Hepatic stellate cell (primary cell): ENCODE measurements at regions not wholly inside any gene's neighbourhood (a gene's known extent, or its start where the extent isn't known, plus 50 kb on each side); places are given as distances from the start of the nearest gene placed in this dataset.

Experiments used
- DNase-seq: peaks from one replicate; pipeline ENCODE4 v3.0.0; 2011; ENCODE audit warnings: low spot score

- DNase-seq: no peak
Measured at GRCh38 chr5:174376726-174377373, 331.3 kb downstream of the NSG2 start.

- no peak for DNase-seq
Measured at GRCh38 chr5:174378121-174378874, 332.8 kb downstream of the NSG2 start.

GRCh38 chr5:174380311-174380710 is 334.8 kb downstream of the NSG2 start:
- DNase-seq: no peak

DNA sequence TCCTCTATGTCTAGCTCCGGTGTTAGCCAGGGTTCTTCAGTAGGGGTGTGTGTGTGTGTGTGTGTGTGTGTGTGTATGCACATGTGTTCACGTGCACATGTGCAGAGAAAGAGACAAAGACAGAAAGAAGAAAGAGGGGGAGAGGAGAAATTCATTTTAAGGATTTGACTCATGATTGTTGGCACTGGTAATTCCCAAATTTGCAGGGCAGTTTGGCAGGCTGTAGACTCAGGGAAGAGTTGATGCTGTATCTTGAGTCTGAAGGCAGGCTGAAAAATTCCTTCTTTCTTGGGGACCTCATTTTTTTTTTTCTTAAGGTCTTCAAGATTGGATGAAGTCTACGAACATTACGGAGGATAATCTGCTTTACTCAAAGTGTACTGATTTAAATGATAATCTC is 335.7 kb downstream of the NSG2 start:
- DNase-seq: no peak

DNA sequence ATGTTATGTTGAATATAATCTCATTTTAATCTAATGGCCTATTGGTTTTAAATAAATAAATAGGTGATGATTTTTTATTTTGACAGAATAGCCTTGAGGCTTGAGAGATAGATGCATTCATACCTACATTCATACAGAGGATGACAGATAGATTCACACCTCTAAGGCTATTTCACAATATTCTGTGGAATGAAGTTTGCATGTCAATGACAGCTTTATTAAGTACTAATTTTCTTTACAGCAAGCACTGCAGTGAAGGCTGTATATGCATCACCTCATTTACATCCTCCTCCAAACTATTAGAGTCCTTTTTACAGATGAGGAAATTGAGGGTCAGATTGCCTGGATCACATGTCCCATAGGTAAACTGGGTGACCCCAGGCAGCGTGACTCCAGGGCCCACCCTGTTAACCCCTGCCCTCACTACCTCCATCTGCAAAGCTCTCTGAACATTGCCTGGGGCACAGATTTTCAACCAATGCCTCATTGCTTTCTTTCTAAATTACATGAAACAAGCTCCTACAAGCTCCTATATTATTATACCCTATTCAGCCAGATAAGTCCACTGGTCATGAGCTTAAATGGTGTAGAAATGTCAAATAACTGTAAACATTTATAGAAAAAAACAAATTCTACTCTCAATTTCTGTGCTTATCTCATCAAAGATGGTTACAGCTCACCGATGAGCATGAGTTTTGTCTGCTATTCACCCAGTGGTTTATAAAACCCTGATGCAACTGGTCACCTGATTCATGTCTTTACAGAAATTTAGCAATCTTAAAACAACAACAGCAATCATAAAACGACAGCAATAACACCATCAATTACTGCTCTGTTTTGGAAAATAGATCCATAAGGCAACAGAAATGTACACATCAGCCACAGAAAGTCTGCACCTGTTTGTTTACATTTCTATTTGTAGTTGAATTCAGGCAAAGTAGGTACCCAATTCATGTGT is 338.0 kb downstream of the NSG2 start:
- DNase-seq: no peak

GRCh38 chr5:174384509-174384947 is 339.0 kb downstream of the NSG2 start:
- peak; percentile 9 for DNase-seq

DNA sequence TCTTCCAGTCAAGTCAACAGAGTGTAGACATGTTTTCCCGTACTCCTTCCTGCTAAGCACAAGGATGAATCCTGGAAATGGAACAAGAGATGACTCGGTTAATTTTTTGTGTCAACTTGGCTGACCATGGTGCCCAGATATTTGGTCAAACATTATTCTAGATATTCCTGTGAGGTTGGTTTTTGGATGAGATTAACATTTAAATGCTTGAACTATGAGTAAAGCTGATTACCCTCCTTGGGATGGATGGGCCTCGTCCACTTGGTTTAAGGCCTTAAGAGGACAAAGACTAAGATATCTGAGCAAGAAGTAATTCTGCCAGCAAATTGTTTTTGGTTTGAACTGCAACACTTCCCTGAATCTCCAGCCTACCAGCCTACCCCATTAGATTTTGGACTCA is 338.1 kb upstream of the MSX2 start:
- no peak for DNase-seq

- no peak for DNase-seq
Measured at GRCh38 chr5:174386846-174387245, 337.5 kb upstream of the MSX2 start.

DNA sequence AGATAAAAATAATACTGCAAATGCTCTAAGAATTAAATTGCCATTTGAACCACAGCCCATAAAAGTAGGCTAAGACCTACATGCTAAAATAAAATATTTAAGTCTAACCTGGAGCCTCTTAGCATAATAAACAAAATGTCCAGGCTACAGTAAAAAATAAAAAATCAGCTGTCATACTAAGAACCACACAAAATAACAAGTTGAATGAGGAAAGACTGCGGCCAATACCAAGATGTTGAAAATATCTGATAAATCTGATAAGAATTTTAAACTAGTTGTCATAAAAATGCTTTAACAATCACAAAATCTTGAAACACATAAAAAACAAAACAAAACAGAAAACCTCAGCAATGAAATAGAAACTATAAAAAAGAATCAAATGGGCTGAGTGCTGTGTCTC is 336.9 kb upstream of the MSX2 start:
- DNase-seq: no peak

- DNase-seq: no peak
Measured at GRCh38 chr5:174392892-174393291, 331.5 kb upstream of the MSX2 start.

DNA sequence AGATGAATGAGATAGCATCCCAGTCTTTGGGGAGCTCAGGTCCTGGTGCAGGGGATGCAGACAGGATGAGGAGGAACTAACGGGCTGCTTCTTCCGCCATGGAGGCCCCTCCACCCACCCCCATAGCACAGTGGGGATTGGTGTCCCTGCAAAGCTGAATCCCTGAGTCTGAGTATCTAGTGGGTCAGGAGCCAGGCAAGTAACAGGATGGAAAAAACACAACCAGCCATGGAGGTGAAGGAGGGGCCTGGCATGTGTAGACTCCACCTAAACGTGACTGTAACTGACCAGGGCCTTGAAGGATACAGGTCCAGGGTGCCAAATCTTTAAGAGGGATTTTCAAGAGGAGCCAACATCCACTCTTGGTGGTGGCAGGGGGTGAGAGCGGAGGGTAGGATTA is 327.8 kb upstream of the MSX2 start:
- DNase-seq: no peak

GRCh38 chr5:174397206-174397605 is 327.2 kb upstream of the MSX2 start:
- DNase-seq: no peak

DNA sequence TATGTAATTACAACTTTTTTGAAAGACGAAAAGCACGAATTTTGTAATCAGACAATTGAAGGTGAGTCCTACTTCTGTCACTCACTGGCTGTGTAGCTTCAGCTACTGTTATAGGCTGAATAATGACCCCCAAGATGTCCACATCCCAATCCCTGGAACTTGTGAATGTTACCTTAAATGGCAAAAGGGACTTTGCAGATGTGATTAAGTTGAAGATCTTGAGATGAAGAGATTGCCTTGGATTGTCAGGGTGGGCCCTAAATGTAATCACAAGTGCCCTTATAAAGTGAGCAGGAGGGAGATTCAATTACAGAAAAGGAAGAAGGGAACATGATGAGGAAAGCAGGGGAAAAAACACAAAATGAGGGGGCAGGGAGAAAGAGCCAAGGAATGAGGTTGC is 326.2 kb upstream of the MSX2 start:
- DNase-seq: no peak

- DNase-seq: no peak
Measured at GRCh38 chr5:174399411-174399810, 325.0 kb upstream of the MSX2 start.

GRCh38 chr5:174400461-174400860 is 323.9 kb upstream of the MSX2 start:
- no peak for DNase-seq

DNA sequence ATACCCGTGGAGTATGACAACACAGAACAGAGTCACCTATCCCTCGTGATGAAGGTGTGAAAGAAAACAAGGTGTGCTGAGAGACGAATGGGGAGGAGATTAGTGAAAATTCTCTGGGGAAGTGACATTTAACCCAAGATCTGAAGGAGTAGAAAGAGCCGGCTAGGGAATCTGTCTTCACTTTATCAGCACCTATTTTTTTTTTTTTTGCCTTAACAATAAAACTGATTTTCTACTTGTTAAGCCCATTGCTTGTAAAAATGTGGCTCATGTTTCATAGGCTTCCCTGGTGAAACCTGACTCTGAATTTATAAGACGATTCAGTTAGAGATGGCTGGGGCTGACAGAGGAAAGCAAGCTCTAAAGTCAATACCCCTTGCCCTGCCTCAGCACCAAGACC is 322.6 kb upstream of the MSX2 start:
- DNase-seq: no peak

DNA sequence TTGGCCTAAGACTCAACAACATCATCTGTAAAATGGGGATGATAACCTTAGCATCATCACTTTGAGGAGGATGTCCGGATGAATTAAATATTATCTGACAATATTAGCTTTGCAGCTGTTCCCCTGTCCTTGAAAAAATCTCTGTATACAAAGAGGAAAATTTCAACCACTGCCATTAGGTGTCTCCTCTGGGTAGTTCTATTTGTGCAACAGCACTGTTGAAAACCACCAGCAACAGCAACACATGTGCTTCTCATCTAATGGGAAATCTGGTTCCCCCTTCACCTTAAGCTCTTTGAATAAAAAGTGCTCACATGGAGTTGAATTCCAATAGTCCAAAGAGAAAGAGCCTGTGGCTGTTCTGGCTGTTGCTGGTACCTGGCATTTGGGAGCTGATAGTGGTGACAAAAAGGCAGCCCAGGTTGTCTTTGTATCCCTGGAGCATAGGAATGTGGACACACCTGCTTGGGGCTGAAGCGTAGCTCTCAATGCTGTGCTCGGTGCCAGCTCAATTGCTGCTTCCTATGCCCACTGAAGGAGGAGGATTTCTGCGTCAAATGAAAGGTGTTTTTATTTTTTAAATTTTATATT is 322.1 kb upstream of the MSX2 start:
- DNase-seq: no peak

- no peak for DNase-seq
Measured at GRCh38 chr5:174404848-174405247, 319.5 kb upstream of the MSX2 start.

GRCh38 chr5:174409070-174409469 is 315.3 kb upstream of the MSX2 start:
- no peak for DNase-seq

DNA sequence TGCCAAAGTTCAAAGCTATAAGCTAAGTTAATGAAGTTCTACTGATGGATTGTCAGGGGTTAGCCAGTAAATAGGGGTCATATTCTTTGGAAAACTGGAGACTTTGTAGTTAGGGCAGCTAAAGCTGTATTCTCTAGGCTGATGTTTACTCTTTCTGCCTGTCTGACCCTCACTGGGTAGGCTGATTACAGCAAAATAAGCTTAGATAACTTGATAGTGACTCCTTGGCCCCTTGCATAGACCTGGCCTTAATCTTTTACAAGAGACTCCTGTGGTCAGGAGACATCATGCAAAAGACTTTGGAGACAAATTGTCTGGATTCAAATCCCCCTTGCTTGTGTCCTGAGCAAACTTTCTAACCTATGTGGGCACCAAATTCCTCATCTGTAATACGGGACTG is 314.4 kb upstream of the MSX2 start:
- DNase-seq: no peak

DNA sequence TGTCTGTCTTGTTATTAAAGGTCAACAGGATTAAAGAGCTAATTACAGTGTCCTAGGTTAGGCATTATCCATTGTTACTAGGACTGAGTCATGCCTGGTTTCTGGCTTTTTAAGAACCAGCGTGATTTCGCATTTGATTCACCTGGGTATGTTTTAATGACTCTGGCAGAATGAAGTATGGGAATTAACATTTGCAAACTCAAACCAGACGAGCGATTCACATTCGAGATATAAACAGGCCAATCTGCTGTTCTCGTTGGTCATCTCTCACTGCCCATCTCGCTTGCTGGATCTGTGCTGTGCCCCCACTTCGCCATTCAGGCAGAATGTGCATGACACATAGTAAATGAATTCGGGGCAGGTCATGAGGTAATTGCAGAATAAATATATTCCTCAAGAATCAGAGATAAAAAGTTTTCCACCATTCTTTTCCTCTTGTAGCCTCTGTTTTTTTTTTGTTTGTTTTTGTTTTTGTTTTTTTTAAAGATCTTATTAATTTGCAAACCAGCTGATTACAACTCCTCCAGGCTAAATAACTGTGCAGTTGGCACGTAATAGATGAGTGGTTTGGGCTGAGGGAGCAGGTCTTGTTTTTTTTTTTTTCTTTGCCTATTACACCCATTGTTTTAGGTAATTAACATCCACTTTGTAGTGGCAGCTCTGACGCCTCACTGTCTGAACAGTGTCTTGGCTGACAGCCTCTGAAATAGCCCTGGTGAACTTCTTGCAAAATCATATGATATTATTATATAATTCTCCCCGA is 313.5 kb upstream of the MSX2 start:
- DNase-seq: no peak

DNA sequence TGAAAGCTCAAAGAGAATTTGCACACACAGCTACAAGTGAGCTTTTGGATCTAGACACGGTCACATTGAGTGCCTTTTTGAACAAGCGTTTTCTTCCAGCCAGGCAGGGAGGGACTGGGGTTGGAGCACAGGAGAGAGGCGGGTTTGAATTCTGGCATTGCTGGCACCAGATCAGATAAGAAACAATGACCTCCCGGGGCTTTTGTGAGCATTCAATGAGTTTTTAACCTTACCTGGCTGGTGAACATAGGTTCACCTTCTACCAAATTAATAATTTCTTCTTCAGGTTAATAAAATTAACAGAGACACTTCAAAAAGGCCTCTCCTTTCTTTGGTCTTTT is 312.9 kb upstream of the MSX2 start:
- no peak for DNase-seq
